GM23338 (cell line): ENCODE measurements at regions not wholly inside any gene's neighbourhood (a gene's known extent, or its start where the extent isn't known, plus 50 kb on each side); places are given as distances from the start of the nearest gene placed in this dataset.

Source experiments
- ATAC-seq: fragments of 200-7000 bp; cut with Tn5 transposase; 3 replicates; pipeline ENCODE4 v1.9.1; 2020
- DNase-seq: peaks from one replicate; pipeline ENCODE4 v3.0.0-alpha.2; 2015; ENCODE audit warnings: low spot score
- H2AFZ ChIP-seq: fragments of 200-600 bp; sonication (generic); 2 replicates; pipeline ENCODE4 v1.8.0; 2016; ENCODE audit warnings: antibody characterized with exemption, mild to moderate bottlenecking, moderate library complexity
- H3F3A ChIP-seq: fragments of 200-600 bp; sonication (generic); replicated peaks from 2 replicates; pipeline ENCODE4 v1.8.0; 2017; ENCODE audit warnings: antibody characterized with exemption, mixed run types, low read depth
- H3K27ac ChIP-seq: fragments of 200-600 bp; sonication (generic); 2 replicates; pipeline ENCODE4 v1.6.1; 2016; ENCODE audit warnings: low read depth
- H3K27me3 ChIP-seq: fragments of 200-600 bp; sonication (generic); 2 replicates; pipeline ENCODE4 v1.8.0; 2016; ENCODE audit warnings: mild to moderate bottlenecking, mixed run types, moderate library complexity; ENCODE audit not compliant: insufficient read depth
- H3K36me3 ChIP-seq: fragments of 200-600 bp; sonication (generic); 2 replicates; pipeline ENCODE4 v1.8.0; 2016; ENCODE audit warnings: mild to moderate bottlenecking; ENCODE audit not compliant: insufficient read depth
- H3K4me1 ChIP-seq: fragments of 200-600 bp; sonication (generic); 2 replicates; pipeline ENCODE4 v1.8.0; 2016; ENCODE audit warnings: mild to moderate bottlenecking, moderate library complexity; ENCODE audit not compliant: insufficient read depth
- H3K4me2 ChIP-seq: fragments of 200-600 bp; sonication (generic); 2 replicates; pipeline ENCODE4 v1.7.1; 2017; ENCODE audit warnings: mixed run types
- H3K4me3 ChIP-seq: fragments of 200-600 bp; sonication (generic); 2 replicates; pipeline ENCODE4 v1.6.1; 2016; ENCODE audit warnings: mixed run types
- H3K79me2 ChIP-seq: fragments of 200-600 bp; sonication (generic); replicated peaks from 2 replicates; pipeline ENCODE4 v1.8.0; 2017; ENCODE audit warnings: mild to moderate bottlenecking; ENCODE audit not compliant: insufficient read depth
- H3K9me2 ChIP-seq: fragments of 200-600 bp; sonication (generic); 2 replicates; pipeline ENCODE4 v1.8.0; 2017; ENCODE audit not compliant: insufficient read depth
- H4K20me1 ChIP-seq: fragments of 200-600 bp; sonication (generic); replicated peaks from 2 replicates; pipeline ENCODE4 v1.8.0; 2017; ENCODE audit warnings: mild to moderate bottlenecking; ENCODE audit not compliant: insufficient read depth
- H3K27ac Mint-ChIP-seq: 2 replicates; pipeline ENCODE4 v1.8.0; 2020; ENCODE audit warnings: inconsistent platforms, mild to moderate bottlenecking, moderate library complexity, mixed read lengths
- H3K27me3 Mint-ChIP-seq: 3 replicates; pipeline ENCODE4 v1.8.0; 2022; ENCODE audit warnings: low read depth, mild to moderate bottlenecking, moderate library complexity, mixed read lengths, inconsistent platforms; ENCODE audit not compliant: insufficient read depth, poor library complexity
- H3K36me3 Mint-ChIP-seq: 3 replicates; pipeline ENCODE4 v1.8.0; 2021; ENCODE audit warnings: low read depth, mild to moderate bottlenecking, inconsistent platforms, moderate library complexity, mixed read lengths
- H3K4me1 Mint-ChIP-seq: 3 replicates; pipeline ENCODE4 v1.8.0; 2020; ENCODE audit warnings: mild to moderate bottlenecking, inconsistent platforms, mixed read lengths
- H3K4me3 Mint-ChIP-seq: 3 replicates; pipeline ENCODE4 v1.8.0; 2021; ENCODE audit warnings: moderate library complexity, mild to moderate bottlenecking, inconsistent platforms, mixed read lengths
- H3K9me3 Mint-ChIP-seq: 3 replicates; pipeline ENCODE4 v1.8.0; 2020; ENCODE audit warnings: moderate library complexity, mild to moderate bottlenecking, inconsistent platforms, mixed read lengths
- CREB1 ChIP-seq: fragments of 250-450 bp; sonication (Bioruptor Pico); IDR thresholded peaks from 2 replicates; pipeline ENCODE4 v1.5.0; 2020; ENCODE audit warnings: low read depth, mild to moderate bottlenecking, moderate library complexity
- CTCF ChIP-seq, 2 experiments: fragments of 200-600 bp in 1 of 2; sonication (generic) in 1 of 2; conservative IDR thresholded peaks; 2 replicates each; pipeline versions ENCODE4 v1.5.1 to v1.6.1; 2016 to 2017; ENCODE audit warnings: antibody characterized with exemption in 2 of 2, low read depth in 2 of 2, mild to moderate bottlenecking in 2 of 2, moderate library complexity in 1 of 2
- ETS1 ChIP-seq: IDR thresholded peaks from 2 replicates; pipeline ENCODE4 v1.6.1; 2016; ENCODE audit warnings: antibody characterized with exemption
- EZH2 ChIP-seq: fragments of 200-600 bp; sonication (generic); IDR thresholded peaks from one replicate; pipeline ENCODE4 v1.8.0; 2017; ENCODE audit warnings: antibody characterized with exemption, mild to moderate bottlenecking, low read depth; ENCODE audit not compliant: unreplicated experiment
- EZH2phosphoT487 ChIP-seq: fragments of 200-600 bp; sonication (generic); IDR thresholded peaks from one replicate; pipeline ENCODE4 v1.8.1; 2018; ENCODE audit warnings: antibody characterized with exemption; ENCODE audit not compliant: unreplicated experiment
- JUNB ChIP-seq: IDR thresholded peaks from one replicate; pipeline ENCODE4 v1.6.1; 2016; ENCODE audit warnings: antibody characterized with exemption; ENCODE audit not compliant: unreplicated experiment
- NANOG ChIP-seq: IDR thresholded peaks from 2 replicates; pipeline ENCODE4 v1.6.1; 2016; ENCODE audit warnings: antibody characterized with exemption, borderline replicate concordance
- POLR2AphosphoS5 ChIP-seq: IDR thresholded peaks from 2 replicates; pipeline ENCODE4 v1.6.1; 2016; ENCODE audit warnings: antibody characterized with exemption, low read depth
- REST ChIP-seq: IDR thresholded peaks from one replicate; pipeline ENCODE4 v1.6.1; 2018; ENCODE audit warnings: antibody characterized with exemption; ENCODE audit not compliant: unreplicated experiment
- STAT1 ChIP-seq: IDR thresholded peaks from one replicate; pipeline ENCODE4 v1.6.1; 2016; ENCODE audit warnings: antibody characterized with exemption; ENCODE audit not compliant: unreplicated experiment
- ZNF114 ChIP-seq: fragments of 250-450 bp; sonication (Bioruptor Pico); IDR thresholded peaks from 2 replicates; pipeline ENCODE4 v1.5.0; 2020; ENCODE audit warnings: mild to moderate bottlenecking, moderate library complexity
- ZNF331 ChIP-seq: fragments of 250-450 bp; sonication (Bioruptor Pico); IDR thresholded peaks from 2 replicates; pipeline ENCODE4 v1.5.0; 2020; ENCODE audit warnings: low read depth, mild to moderate bottlenecking, moderate library complexity
- ZNF462 ChIP-seq: fragments of 250-450 bp; sonication (Bioruptor Pico); IDR thresholded peaks from 2 replicates; pipeline ENCODE4 v1.5.0; 2020; ENCODE audit warnings: mild to moderate bottlenecking, moderate library complexity

- Histone ChIP-seq H3K4me1 (no peaks in the 10 kb centered on the region), H3K27me3 (no peaks in the 10 kb centered on the region), H3K27ac (no peak overlapping the region), H3K9me2 (no peaks in the 10 kb centered on the region), H4K20me1 (no peaks in the 10 kb centered on the region), H3K4me2 (no peak overlapping the region), H3K4me3 (no peak overlapping the region), H2AFZ (no peak overlapping the region), H3F3A (no peaks in the 10 kb centered on the region), H3K36me3 (no peaks in the 10 kb centered on the region; the same call in 1 of the 2 replicates), H3K79me2 (no peaks in the 10 kb centered on the region)
- no peaks in the 10 kb centered on the region for H3K9me3 Mint-ChIP-seq
- H3K27me3 Mint-ChIP-seq: no peaks in the 10 kb centered on the region
- ATAC-seq (no peak), DNase-seq (no peak)
- H3K27ac Mint-ChIP-seq: no peak overlapping the region
- no peak overlapping the region for H3K4me3 Mint-ChIP-seq
- no peaks in the 10 kb centered on the region for H3K4me1 Mint-ChIP-seq
- TF ChIP-seq EZH2 (no peak), REST (no peak), POLR2AphosphoS5 (no peak), CREB1 (CRISPR knock-in tag) (no peak), NANOG (no peak), ZNF114 (no peak), ZNF331 (no peak), CTCF (conservative IDR thresholded peaks at IDR 0.05; ENCODE audit: low read depth in 2 of 2) (no peak), ZNF462 (CRISPR knock-in tag) (no peak), JUNB (no peak), STAT1 (no peak), ETS1 (no peak), EZH2phosphoT487 (no peak)
- H3K36me3 Mint-ChIP-seq: no peaks in the 10 kb centered on the region
Observed at GRCh38 chr4:111404673-111405072, 740.6 kb upstream of the FAM241A start.
